HEK293T (cell line): ENCODE measurements at regions not wholly inside any gene's neighbourhood (a gene's known extent, or its start where the extent isn't known, plus 50 kb on each side); places are given as distances from the start of the nearest gene placed in this dataset.

ENCODE experiments used
- ARNT ChIP-seq: fragments of 450-650 bp; IDR thresholded peaks from 2 replicates; pipeline ENCODE4 v1.6.1; 2017; ENCODE audit warnings: mild to moderate bottlenecking
- BHLHE40 ChIP-seq: fragments of 450-650 bp; IDR thresholded peaks from 2 replicates; pipeline ENCODE4 v1.6.1; 2016; ENCODE audit warnings: mild to moderate bottlenecking, moderate library complexity, borderline replicate concordance
- CTBP1 ChIP-seq: fragments of 450-650 bp; IDR thresholded peaks from 2 replicates; pipeline ENCODE4 v1.6.1; 2016; ENCODE audit warnings: borderline replicate concordance
- ELF4 ChIP-seq: fragments of 450-650 bp; IDR thresholded peaks from 2 replicates; pipeline ENCODE4 v1.6.1; 2017; ENCODE audit warnings: antibody characterized with exemption
- FOXA1 ChIP-seq: fragments of 450-650 bp; IDR thresholded peaks from 2 replicates; pipeline ENCODE4 v1.6.1; 2016; ENCODE audit warnings: mild to moderate bottlenecking
- FOXK2 ChIP-seq: fragments of 450-650 bp; IDR thresholded peaks from 2 replicates; pipeline ENCODE4 v1.6.1; 2016; ENCODE audit warnings: mild to moderate bottlenecking
- FOXM1 ChIP-seq: fragments of 450-650 bp; IDR thresholded peaks from 2 replicates; pipeline ENCODE4 v1.6.1; 2017; ENCODE audit warnings: mild to moderate bottlenecking, borderline replicate concordance
- HDGF ChIP-seq: fragments of 450-650 bp; IDR thresholded peaks from 2 replicates; pipeline ENCODE4 v1.6.1; 2017; ENCODE audit warnings: antibody characterized with exemption, borderline replicate concordance
- L3MBTL2 ChIP-seq: fragments of 450-650 bp; conservative IDR thresholded peaks from 2 replicates; pipeline ENCODE4 v1.6.1; 2016; ENCODE audit warnings: mild to moderate bottlenecking
- NFRKB ChIP-seq: fragments of 450-650 bp; IDR thresholded peaks from 2 replicates; pipeline ENCODE4 v1.6.1; 2016; ENCODE audit warnings: mild to moderate bottlenecking, moderate library complexity
- SP1 ChIP-seq: fragments of 450-650 bp; IDR thresholded peaks from 2 replicates; pipeline ENCODE4 v1.6.1; 2017
- TARDBP ChIP-seq: fragments of 450-650 bp; IDR thresholded peaks from 2 replicates; pipeline ENCODE4 v1.6.1; 2016
- ZNF384 ChIP-seq: fragments of 450-650 bp; IDR thresholded peaks from 2 replicates; pipeline ENCODE4 v1.6.1; 2016
- TF ChIP-seq, protein P1 (sequence below): fragments of 450-650 bp; IDR thresholded peaks from 2 replicates; pipeline ENCODE4 v1.6.1; 2016

DNA sequence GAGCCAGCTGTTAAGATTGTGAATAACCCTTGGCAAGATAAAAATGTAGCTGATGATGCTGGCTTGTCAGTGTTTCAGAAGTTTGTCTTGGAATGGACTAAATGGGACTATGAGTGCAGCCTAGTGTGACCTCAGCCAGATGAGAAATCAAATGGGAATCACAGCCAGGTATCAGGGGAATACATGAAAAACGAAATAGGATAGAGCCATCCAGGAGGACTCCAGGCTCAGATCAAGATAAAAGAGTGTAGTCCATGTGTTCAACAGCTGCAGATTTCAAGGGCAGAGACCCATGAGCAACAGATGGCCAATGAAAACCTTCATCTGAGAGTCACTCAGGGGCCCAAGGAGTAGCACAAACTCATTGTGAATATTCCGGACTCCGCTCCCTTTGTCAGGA, 1080.9 kb upstream of the CADM2 start:
- TF ChIP-seq BHLHE40 = no peak
- no peak for TF ChIP-seq FOXM1
- no peak for TF ChIP-seq CTBP1
- no peak for TF ChIP-seq FOXA1
- TF ChIP-seq, protein P1, sequence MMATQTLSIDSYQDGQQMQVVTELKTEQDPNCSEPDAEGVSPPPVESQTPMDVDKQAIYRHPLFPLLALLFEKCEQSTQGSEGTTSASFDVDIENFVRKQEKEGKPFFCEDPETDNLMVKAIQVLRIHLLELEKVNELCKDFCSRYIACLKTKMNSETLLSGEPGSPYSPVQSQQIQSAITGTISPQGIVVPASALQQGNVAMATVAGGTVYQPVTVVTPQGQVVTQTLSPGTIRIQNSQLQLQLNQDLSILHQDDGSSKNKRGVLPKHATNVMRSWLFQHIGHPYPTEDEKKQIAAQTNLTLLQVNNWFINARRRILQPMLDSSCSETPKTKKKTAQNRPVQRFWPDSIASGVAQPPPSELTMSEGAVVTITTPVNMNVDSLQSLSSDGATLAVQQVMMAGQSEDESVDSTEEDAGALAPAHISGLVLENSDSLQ = no peak
- TF ChIP-seq HDGF = no peak
- TF ChIP-seq FOXK2 = no peak
- no peak for TF ChIP-seq L3MBTL2
- TF ChIP-seq ARNT = no peak
- TF ChIP-seq ELF4 = no peak
- TF ChIP-seq ZNF384 = no peak
- no peak for TF ChIP-seq SP1
- no peak for TF ChIP-seq TARDBP
- no peak for TF ChIP-seq NFRKB
